PFSK-1 (cell line): ENCODE measurements at regions not wholly inside any gene's neighbourhood (a gene's known extent, or its start where the extent isn't known, plus 50 kb on each side); places are given as distances from the start of the nearest gene placed in this dataset.

Experiments
- FOXP2 ChIP-seq: optimal IDR thresholded peaks from 2 replicates; pipeline ENCODE3; 2011; ENCODE audit warnings: borderline replicate concordance, control low read depth, inconsistent platforms; ENCODE audit not compliant: insufficient read depth; ENCODE audit errors: extremely low read length, extremely low read depth
- POLR2AphosphoS5 ChIP-seq: IDR thresholded peaks from 2 replicates; pipeline ENCODE4 v1.6.1; 2012; ENCODE audit warnings: low read depth, mild to moderate bottlenecking, control low read depth, low read length, moderate library complexity
- SIN3A ChIP-seq: IDR thresholded peaks from 2 replicates; pipeline ENCODE4 v1.6.1; 2012; ENCODE audit warnings: mild to moderate bottlenecking, low read length, moderate library complexity, borderline replicate concordance; ENCODE audit not compliant: insufficient read depth
- TAF1 ChIP-seq: IDR thresholded peaks from 2 replicates; pipeline ENCODE4 v1.6.1; 2012; ENCODE audit warnings: low read length, control low read depth, borderline replicate concordance; ENCODE audit not compliant: insufficient read depth
- TF ChIP-seq, protein P1 (sequence below), 2 experiments: IDR thresholded peaks; 2 replicates each; pipeline versions ENCODE4 v1.6.1 to v1.8.0; 2011 to 2012; ENCODE audit warnings: low read depth in 2 of 2, low read length in 2 of 2, control low read depth in 1 of 2, inconsistent platforms in 1 of 2, mild to moderate bottlenecking in 1 of 2, moderate library complexity in 1 of 2; ENCODE audit not compliant: insufficient read depth in 1 of 2

DNA sequence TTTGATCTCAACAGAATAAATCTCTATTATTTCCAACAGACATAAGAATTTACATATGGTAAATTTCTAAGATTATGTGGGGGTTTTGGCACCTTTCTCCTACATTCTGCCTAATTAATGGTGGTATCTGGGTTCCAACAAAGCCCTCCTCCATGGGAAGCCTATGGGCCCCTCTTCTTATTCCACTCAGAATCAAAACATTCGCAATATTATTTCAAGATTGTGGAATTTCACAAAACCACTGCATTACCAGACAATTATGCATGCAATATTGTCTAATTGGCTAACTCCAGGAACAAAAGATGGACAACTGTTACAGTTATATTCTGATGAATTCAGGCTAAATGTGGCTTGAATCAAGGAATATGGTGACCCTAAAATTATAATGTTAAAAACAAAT is 434.0 kb downstream of the NFIB start:
- TF ChIP-seq, protein P1, sequence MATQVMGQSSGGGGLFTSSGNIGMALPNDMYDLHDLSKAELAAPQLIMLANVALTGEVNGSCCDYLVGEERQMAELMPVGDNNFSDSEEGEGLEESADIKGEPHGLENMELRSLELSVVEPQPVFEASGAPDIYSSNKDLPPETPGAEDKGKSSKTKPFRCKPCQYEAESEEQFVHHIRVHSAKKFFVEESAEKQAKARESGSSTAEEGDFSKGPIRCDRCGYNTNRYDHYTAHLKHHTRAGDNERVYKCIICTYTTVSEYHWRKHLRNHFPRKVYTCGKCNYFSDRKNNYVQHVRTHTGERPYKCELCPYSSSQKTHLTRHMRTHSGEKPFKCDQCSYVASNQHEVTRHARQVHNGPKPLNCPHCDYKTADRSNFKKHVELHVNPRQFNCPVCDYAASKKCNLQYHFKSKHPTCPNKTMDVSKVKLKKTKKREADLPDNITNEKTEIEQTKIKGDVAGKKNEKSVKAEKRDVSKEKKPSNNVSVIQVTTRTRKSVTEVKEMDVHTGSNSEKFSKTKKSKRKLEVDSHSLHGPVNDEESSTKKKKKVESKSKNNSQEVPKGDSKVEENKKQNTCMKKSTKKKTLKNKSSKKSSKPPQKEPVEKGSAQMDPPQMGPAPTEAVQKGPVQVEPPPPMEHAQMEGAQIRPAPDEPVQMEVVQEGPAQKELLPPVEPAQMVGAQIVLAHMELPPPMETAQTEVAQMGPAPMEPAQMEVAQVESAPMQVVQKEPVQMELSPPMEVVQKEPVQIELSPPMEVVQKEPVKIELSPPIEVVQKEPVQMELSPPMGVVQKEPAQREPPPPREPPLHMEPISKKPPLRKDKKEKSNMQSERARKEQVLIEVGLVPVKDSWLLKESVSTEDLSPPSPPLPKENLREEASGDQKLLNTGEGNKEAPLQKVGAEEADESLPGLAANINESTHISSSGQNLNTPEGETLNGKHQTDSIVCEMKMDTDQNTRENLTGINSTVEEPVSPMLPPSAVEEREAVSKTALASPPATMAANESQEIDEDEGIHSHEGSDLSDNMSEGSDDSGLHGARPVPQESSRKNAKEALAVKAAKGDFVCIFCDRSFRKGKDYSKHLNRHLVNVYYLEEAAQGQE (IDR thresholded peaks at IDR 0.05; ENCODE audit: insufficient read depth in 1 of 2, low read depth in 2 of 2, low read length in 2 of 2) = no peak
- TF ChIP-seq FOXP2 (no peak), SIN3A (no peak), POLR2AphosphoS5 (no peak), TAF1 (no peak)

DNA sequence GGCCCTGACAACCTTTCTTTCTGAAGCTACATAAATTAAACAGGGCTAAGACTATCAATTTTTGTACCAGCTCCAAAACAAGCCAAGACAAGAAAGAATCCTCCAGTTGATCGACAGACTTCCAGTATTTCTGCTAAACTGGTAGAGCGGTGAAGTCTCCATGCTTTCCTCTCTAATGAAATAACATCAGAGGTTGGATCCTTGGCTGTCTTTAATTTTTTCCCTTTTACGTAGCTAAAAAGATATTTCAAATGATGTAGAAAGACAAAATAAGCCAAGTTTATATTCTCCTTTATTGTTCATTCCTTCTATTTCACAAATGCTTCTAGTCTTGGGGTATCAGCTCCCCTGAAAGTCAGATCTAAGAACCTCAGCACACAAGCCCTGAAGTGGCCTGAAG is 434.9 kb downstream of the NFIB start:
- TF ChIP-seq TAF1 = no peak
- TF ChIP-seq FOXP2 = no peak

DNA sequence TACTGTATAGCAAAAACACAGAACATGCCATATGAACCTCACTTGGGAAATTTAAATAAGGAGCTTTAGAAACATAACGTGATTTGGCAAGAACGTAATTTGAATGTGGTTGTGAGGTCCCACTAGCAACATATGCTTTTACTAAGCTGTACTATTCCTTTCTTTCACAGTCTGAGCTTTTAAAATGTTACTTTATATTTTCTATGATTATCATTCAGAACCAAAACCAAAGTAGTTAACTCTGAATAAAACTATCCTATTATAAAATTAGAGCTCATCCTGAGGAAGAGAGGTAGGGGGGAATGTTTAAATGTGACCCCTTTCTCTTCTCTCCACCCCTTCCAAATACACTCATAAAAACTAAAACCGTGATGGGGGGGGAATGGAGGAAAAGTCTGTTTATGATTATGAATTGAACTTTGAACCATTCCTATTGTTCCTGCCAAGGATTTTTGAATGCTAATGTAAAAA is 435.7 kb downstream of the NFIB start:
- TF ChIP-seq TAF1 = no peak
- TF ChIP-seq SIN3A = no peak
- no peak for TF ChIP-seq POLR2AphosphoS5
- TF ChIP-seq, protein P1 (IDR thresholded peaks at IDR 0.05; ENCODE audit: insufficient read depth in 1 of 2, low read depth in 2 of 2, low read length in 2 of 2) = no peak
- no peak for TF ChIP-seq FOXP2

DNA sequence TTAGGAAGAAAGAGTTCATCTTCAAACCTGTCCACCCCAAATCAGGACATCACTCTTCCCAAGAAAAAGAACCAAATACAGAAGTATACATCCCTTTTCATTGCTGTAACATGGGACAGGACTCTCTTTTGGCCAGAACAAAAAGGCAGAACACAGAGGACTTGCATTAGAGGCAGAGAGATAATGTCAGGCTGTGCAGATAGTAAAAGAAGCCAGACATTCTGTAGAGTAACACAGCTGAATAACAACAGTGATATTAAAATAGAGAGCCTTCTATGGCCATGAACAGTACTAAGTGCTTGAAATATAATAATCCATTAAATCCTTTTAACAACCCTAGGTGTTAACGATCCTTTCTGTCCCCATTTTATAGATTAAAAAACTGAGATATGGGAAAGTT is 437.2 kb downstream of the NFIB start:
- TF ChIP-seq TAF1 = no peak

DNA sequence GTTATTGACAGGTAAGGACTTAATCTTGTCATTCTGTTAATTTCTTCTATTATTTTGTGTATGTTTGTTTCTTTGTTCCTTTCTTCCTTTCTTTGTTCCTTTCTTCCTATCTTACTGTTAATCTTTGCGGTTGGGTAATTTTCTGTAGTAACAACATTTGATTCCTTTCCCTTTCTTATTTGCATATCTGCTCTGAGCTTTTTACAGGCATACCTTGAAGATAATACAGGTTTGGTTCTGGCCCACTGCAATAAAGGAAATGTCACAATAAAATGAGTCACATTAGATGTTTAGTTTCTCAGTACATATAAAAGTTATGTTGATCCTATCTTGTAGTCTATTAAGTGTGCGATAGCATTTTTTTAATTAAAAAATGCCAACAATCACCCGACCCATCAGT is 440.7 kb downstream of the NFIB start:
- TF ChIP-seq SIN3A = no peak
- no peak for TF ChIP-seq FOXP2
- TF ChIP-seq, protein P1 (IDR thresholded peaks at IDR 0.05; ENCODE audit: insufficient read depth in 1 of 2, low read depth in 2 of 2, low read length in 2 of 2) = no peak
- no peak for TF ChIP-seq TAF1
- no peak for TF ChIP-seq POLR2AphosphoS5

DNA sequence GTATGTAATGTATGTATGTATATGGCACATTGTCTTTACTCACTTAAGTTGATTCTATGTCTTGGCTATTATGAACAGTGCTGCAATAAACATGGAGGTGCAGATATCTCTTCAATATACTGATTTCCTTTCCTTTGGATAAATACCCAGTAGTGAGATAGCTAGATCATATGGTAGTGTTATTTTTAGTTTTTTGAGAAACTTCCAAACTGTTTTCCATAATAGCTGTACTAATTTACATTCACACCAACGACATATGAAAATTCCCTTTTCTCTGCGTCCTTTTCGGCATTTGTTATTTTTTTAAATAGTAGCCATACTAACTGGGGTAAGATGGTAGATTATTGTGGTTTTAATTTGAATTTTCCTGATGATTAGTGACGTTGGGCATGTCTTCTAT is 445.6 kb downstream of the NFIB start:
- TF ChIP-seq FOXP2 (no peak), POLR2AphosphoS5 (no peak), TAF1 (no peak), SIN3A (no peak)
- TF ChIP-seq, protein P1 (IDR thresholded peaks at IDR 0.05; ENCODE audit: insufficient read depth in 1 of 2, low read depth in 2 of 2, low read length in 2 of 2) = no peak
